GM21526 (cell line): ENCODE measurements at regions not wholly inside any gene's neighbourhood (a gene's known extent, or its start where the extent isn't known, plus 50 kb on each side); places are given as distances from the start of the nearest gene placed in this dataset.

Experiments used
- ATAC-seq: cut with Tn5 transposase; IDR thresholded peaks from one replicate; pipeline ENCODE4 v1.9.1; 2021; ENCODE audit warnings: moderate library complexity; ENCODE audit not compliant: unreplicated experiment, low FRiP score

GRCh38 chr2:156110890-156111289, 221.6 kb downstream of the NR4A2 start:
- ATAC-seq = peak; percentile 100

GRCh38 chr2:156099382-156099781, 233.1 kb downstream of the NR4A2 start:
- ATAC-seq = no peak

- no peak for ATAC-seq
Observed at GRCh38 chr2:156098506-156098905, 234.0 kb downstream of the NR4A2 start.

GRCh38 chr2:156088587-156088986, 243.9 kb downstream of the NR4A2 start:
- ATAC-seq = no peak

- no peak for ATAC-seq
Observed at GRCh38 chr2:156087875-156088274, 244.6 kb downstream of the NR4A2 start.

- no peak for ATAC-seq
Observed at GRCh38 chr2:156083763-156084493, 248.6 kb downstream of the NR4A2 start.

- no peak for ATAC-seq
Observed at GRCh38 chr2:156079845-156080244, 252.7 kb downstream of the NR4A2 start.

- ATAC-seq = no peak
Observed at GRCh38 chr2:156077041-156077742, 255.3 kb downstream of the NR4A2 start.

GRCh38 chr2:156065912-156066311, 266.6 kb downstream of the NR4A2 start:
- no peak for ATAC-seq

- ATAC-seq = no peak
Observed at GRCh38 chr2:156064540-156064939, 268.0 kb downstream of the NR4A2 start.

- no peak for ATAC-seq
Observed at GRCh38 chr2:156057647-156058046, 274.9 kb downstream of the NR4A2 start.

GRCh38 chr2:156054983-156055382, 277.5 kb downstream of the NR4A2 start:
- ATAC-seq = no peak

GRCh38 chr2:156046900-156047299, 285.6 kb downstream of the NR4A2 start:
- no peak for ATAC-seq

GRCh38 chr2:156042895-156043294, 289.6 kb downstream of the NR4A2 start:
- no peak for ATAC-seq

- no peak for ATAC-seq
Observed at GRCh38 chr2:156038021-156038420, 294.5 kb downstream of the NR4A2 start.

GRCh38 chr2:156037482-156037881, 295.0 kb downstream of the NR4A2 start:
- ATAC-seq = no peak

- no peak for ATAC-seq
Observed at GRCh38 chr2:156031121-156031520, 301.4 kb downstream of the NR4A2 start.

- no peak for ATAC-seq
Observed at GRCh38 chr2:156023229-156023869, 309.2 kb downstream of the NR4A2 start.

GRCh38 chr2:156021146-156022040, 311.1 kb downstream of the NR4A2 start:
- ATAC-seq = no peak

GRCh38 chr2:156019341-156019740, 313.2 kb downstream of the NR4A2 start:
- ATAC-seq = no peak
